GM12878 (cell line): ENCODE measurements at regions not wholly inside any gene's neighbourhood (a gene's known extent, or its start where the extent isn't known, plus 50 kb on each side); places are given as distances from the start of the nearest gene placed in this dataset.

Experiments used
- CBX3 ChIP-seq: fragments of 200-600 bp; sonication (generic); IDR thresholded peaks from 2 replicates; pipeline ENCODE4 v1.6.1; 2016; ENCODE audit warnings: low read depth, borderline replicate concordance
- CREB1 ChIP-seq: IDR thresholded peaks from 2 replicates; pipeline ENCODE4 v1.6.1; 2012; ENCODE audit warnings: low read depth, mild to moderate bottlenecking, inconsistent platforms
- HDGF ChIP-seq: fragments of 450-650 bp; IDR thresholded peaks from 2 replicates; pipeline ENCODE4 v1.6.1; 2016; ENCODE audit warnings: antibody characterized with exemption
- MXI1 ChIP-seq: fragments of 150-350 bp; IDR thresholded peaks from 2 replicates; pipeline ENCODE4 v1.6.1; 2011; ENCODE audit warnings: low read depth, mild to moderate bottlenecking, inconsistent platforms, low read length, improper control_type of control experiment
- USF2 ChIP-seq: IDR thresholded peaks from 2 replicates; pipeline ENCODE4 v1.6.1; 2011; ENCODE audit warnings: low read depth, low read length, improper control_type of control experiment, borderline replicate concordance
- TF ChIP-seq, protein P1 (sequence below): IDR thresholded peaks from 2 replicates; pipeline ENCODE4 v1.6.1; 2012; ENCODE audit warnings: low read depth, low read length, improper control_type of control experiment
- TF ChIP-seq, protein P2 (sequence below), 3 experiments: IDR thresholded peaks in 2 of 3; conservative IDR thresholded peaks in 1 of 3; 2 replicates each; pipeline ENCODE4 v1.5.1; 2011; ENCODE audit warnings: low read depth in 3 of 3, low read length in 3 of 3, mild to moderate bottlenecking in 3 of 3, control low read depth in 2 of 3, moderate library complexity in 2 of 3, inconsistent platforms in 1 of 3, mixed read lengths in 1 of 3; ENCODE audit not compliant: control insufficient read depth in 2 of 3, insufficient read depth in 1 of 3; ENCODE audit errors: extremely low read depth in 1 of 3
- TF ChIP-seq, protein P3 (sequence below): fragments of 450-650 bp; IDR thresholded peaks from 2 replicates; pipeline ENCODE4 v1.6.1; 2016; ENCODE audit warnings: mild to moderate bottlenecking

DNA sequence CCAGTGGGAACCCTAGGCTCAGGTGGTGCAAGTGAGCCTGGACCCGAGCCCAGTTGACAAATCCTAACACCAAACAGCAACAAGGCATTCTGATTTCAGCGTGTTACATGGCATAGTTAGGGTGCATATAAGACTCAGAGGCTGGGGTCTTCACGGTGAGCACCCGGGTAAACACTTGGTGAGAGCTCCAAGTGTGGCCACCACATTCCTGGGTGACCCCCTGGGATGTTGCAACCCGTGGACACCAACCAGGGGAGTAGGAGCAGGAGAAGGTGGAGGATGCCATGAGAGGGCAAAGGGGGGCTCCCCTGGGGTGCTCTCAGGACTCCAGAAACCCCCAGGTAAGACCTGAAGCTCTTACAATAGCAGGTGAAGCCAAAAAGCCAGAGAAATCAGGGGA lies 69.9 kb upstream of the CDH5 start:
- TF ChIP-seq USF2, result no peak
- no peak for TF ChIP-seq MXI1
- TF ChIP-seq CBX3, result no peak
- TF ChIP-seq, protein P1, sequence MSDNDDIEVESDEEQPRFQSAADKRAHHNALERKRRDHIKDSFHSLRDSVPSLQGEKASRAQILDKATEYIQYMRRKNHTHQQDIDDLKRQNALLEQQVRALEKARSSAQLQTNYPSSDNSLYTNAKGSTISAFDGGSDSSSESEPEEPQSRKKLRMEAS, result no peak
- TF ChIP-seq, protein P2, sequence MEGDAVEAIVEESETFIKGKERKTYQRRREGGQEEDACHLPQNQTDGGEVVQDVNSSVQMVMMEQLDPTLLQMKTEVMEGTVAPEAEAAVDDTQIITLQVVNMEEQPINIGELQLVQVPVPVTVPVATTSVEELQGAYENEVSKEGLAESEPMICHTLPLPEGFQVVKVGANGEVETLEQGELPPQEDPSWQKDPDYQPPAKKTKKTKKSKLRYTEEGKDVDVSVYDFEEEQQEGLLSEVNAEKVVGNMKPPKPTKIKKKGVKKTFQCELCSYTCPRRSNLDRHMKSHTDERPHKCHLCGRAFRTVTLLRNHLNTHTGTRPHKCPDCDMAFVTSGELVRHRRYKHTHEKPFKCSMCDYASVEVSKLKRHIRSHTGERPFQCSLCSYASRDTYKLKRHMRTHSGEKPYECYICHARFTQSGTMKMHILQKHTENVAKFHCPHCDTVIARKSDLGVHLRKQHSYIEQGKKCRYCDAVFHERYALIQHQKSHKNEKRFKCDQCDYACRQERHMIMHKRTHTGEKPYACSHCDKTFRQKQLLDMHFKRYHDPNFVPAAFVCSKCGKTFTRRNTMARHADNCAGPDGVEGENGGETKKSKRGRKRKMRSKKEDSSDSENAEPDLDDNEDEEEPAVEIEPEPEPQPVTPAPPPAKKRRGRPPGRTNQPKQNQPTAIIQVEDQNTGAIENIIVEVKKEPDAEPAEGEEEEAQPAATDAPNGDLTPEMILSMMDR (IDR thresholded peaks at IDR 0.05 in 2 of 3, conservative IDR thresholded peaks at IDR 0.05 in 1 of 3; ENCODE audit: control insufficient read depth in 2 of 3, extremely low read depth in 1 of 3, insufficient read depth in 1 of 3, low read depth in 3 of 3, low read length in 3 of 3), result no peak
- no peak for TF ChIP-seq HDGF
- TF ChIP-seq, protein P3, sequence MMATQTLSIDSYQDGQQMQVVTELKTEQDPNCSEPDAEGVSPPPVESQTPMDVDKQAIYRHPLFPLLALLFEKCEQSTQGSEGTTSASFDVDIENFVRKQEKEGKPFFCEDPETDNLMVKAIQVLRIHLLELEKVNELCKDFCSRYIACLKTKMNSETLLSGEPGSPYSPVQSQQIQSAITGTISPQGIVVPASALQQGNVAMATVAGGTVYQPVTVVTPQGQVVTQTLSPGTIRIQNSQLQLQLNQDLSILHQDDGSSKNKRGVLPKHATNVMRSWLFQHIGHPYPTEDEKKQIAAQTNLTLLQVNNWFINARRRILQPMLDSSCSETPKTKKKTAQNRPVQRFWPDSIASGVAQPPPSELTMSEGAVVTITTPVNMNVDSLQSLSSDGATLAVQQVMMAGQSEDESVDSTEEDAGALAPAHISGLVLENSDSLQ, result no peak
- no peak for TF ChIP-seq CREB1
